HFFc6 (cell line): ENCODE measurements at regions not wholly inside any gene's neighbourhood (a gene's known extent, or its start where the extent isn't known, plus 50 kb on each side); places are given as distances from the start of the nearest gene placed in this dataset.

Experiments used
- DNase-seq: peaks from one replicate; pipeline ENCODE4 v3.0.0-alpha.2; 2018
- H3K27ac Mint-ChIP-seq: 2 replicates; pipeline ENCODE4 v1.8.0; 2020; ENCODE audit warnings: mild to moderate bottlenecking, mixed read lengths
- H3K27me3 Mint-ChIP-seq: 2 replicates; pipeline ENCODE4 v1.8.0; 2021; ENCODE audit warnings: mild to moderate bottlenecking, moderate library complexity, mixed read lengths; ENCODE audit not compliant: insufficient read depth
- H3K36me3 Mint-ChIP-seq: 2 replicates; pipeline ENCODE4 v1.8.0; 2021; ENCODE audit warnings: low read depth, mixed read lengths
- H3K4me1 Mint-ChIP-seq: 2 replicates; pipeline ENCODE4 v1.8.0; 2020; ENCODE audit warnings: low read depth, mixed read lengths
- H3K4me3 Mint-ChIP-seq: 2 replicates; pipeline ENCODE4 v1.8.0; 2020; ENCODE audit warnings: mild to moderate bottlenecking, moderate library complexity, mixed read lengths
- H3K9me3 Mint-ChIP-seq: 2 replicates; pipeline ENCODE4 v1.8.0; 2020; ENCODE audit warnings: mild to moderate bottlenecking, mixed read lengths
- CTCF ChIP-seq: fragments of 200-600 bp; sonication (generic); IDR thresholded peaks from 2 replicates; pipeline ENCODE4 v1.5.0; 2021; ENCODE audit warnings: antibody characterized with exemption, mild to moderate bottlenecking

GRCh38 chr10:34003561-34003960 is 669.1 kb upstream of the NRP1 start:
- TF ChIP-seq CTCF = no peak
- peaks cover 26% of the 10 kb centered on the region for H3K27me3 Mint-ChIP-seq
- no peak overlapping the region for H3K27ac Mint-ChIP-seq
- H3K36me3 Mint-ChIP-seq = no peaks in the 10 kb centered on the region
- no peak overlapping the region for H3K4me3 Mint-ChIP-seq
- no peaks in the 10 kb centered on the region for H3K4me1 Mint-ChIP-seq
- no peak for DNase-seq
- H3K9me3 Mint-ChIP-seq = no peaks in the 10 kb centered on the region

- no peak overlapping the region for H3K27ac Mint-ChIP-seq
- no peaks in the 10 kb centered on the region for H3K36me3 Mint-ChIP-seq
- H3K9me3 Mint-ChIP-seq = no peaks in the 10 kb centered on the region
- no peak for DNase-seq
- no peak for TF ChIP-seq CTCF
- H3K4me3 Mint-ChIP-seq = no peak overlapping the region
- peaks cover 29% of the 10 kb centered on the region for H3K27me3 Mint-ChIP-seq
- H3K4me1 Mint-ChIP-seq = no peaks in the 10 kb centered on the region
These were observed 668.4 kb upstream of the NRP1 start for GRCh38 chr10:34002896-34003295.

DNA sequence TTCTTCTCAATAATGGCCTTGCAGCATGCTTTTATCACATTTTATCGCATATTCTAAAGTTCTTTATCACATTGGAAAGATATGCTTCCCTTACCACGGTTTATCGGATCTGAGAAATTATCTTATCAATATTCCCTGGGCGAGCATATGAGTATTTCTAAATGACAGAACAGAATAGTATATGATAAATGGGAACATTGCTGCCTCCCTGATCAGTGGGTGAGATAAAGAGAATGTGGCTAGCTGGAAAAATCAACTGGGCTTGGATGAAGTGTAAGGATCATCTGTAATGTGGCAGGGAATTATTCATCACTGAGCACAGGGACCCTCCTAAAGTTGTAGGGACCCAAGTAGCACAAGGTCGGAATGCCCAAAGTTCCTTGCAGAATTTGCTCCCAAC is 667.4 kb upstream of the NRP1 start:
- Mint-ChIP-seq H3K9me3 (no peaks in the 10 kb centered on the region), H3K4me3 (no peak overlapping the region), H3K36me3 (no peaks in the 10 kb centered on the region), H3K27me3 (peaks cover 28% of the 10 kb centered on the region), H3K4me1 (no peaks in the 10 kb centered on the region), H3K27ac (no peak overlapping the region)
- TF ChIP-seq CTCF = no peak
- no peak for DNase-seq

- H3K4me3 Mint-ChIP-seq = no peak overlapping the region
- no peak overlapping the region for H3K27ac Mint-ChIP-seq
- H3K36me3 Mint-ChIP-seq = no peaks in the 10 kb centered on the region
- no peak for DNase-seq
- H3K4me1 Mint-ChIP-seq = no peaks in the 10 kb centered on the region
- peaks cover 30% of the 10 kb centered on the region for H3K27me3 Mint-ChIP-seq
- no peak for TF ChIP-seq CTCF
- H3K9me3 Mint-ChIP-seq = no peaks in the 10 kb centered on the region
These were observed 666.7 kb upstream of the NRP1 start for GRCh38 chr10:34001087-34001580.

DNA sequence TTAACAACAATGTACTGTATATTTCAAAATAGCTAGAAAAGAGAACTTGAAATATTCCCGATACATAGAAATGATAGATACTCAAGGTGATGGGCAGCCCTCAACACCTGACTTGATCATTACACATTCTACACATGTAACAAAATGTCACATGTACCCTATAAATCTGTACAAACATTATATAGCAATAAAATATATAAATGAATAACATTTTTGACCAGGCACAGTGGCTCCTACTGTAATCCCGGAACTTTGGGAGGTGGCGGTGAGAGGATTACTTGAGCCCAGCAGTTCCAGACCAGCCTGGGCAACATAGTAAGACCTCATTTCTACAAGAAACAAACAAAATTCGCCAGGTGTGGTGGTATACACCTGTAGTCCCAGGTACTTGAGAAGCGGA is 659.5 kb upstream of the NRP1 start:
- TF ChIP-seq CTCF = no peak
- Mint-ChIP-seq H3K4me3 (no peak overlapping the region), H3K27me3 (peaks cover 25% of the 10 kb centered on the region), H3K27ac (no peak overlapping the region), H3K36me3 (no peaks in the 10 kb centered on the region), H3K9me3 (no peaks in the 10 kb centered on the region), H3K4me1 (peaks cover 10% of the 10 kb centered on the region)
- no peak for DNase-seq

DNA sequence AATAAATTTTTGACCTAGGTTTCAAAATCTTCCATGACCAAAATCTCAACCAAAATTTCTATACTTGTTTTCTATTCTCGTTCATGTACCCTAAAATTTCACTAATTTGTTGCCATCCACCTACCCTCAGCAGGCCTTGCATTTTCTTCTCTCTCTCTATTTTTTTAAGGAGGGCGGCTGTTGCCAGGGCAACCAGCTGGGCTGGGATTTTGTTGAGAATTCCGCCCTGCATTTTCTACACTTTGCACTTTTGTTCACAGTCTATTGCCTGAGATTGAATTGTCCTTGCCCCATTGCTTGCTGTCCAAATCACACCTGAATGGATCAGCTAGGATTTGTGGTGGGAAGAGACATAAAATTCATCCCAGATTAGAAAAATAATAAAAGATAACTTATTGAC is 657.5 kb upstream of the NRP1 start:
- Mint-ChIP-seq H3K4me1 (peaks cover 10% of the 10 kb centered on the region), H3K27me3 (peaks cover 23% of the 10 kb centered on the region), H3K4me3 (no peak overlapping the region), H3K36me3 (no peaks in the 10 kb centered on the region), H3K27ac (no peak overlapping the region), H3K9me3 (no peaks in the 10 kb centered on the region)
- no peak for TF ChIP-seq CTCF
- no peak for DNase-seq
